ENCODE measurements at regions not wholly inside any gene's neighbourhood (a gene's known extent, or its start where the extent isn't known, plus 50 kb on each side); places are given as distances from the start of the nearest gene placed in this dataset.
A peak's percentile ranks its signal among the peaks of the same experiment; 100 is the strongest.

GRCh38 chr7:130897515-130898419 lies 163.8 kb upstream of the KLF14 start:
- DNase-seq = no peak

GRCh38 chr7:130899071-130899560 lies 165.1 kb upstream of the KLF14 start:
- no peak for DNase-seq

- DNase-seq = no peak
Observed at GRCh38 chr7:130899638-130900401, 165.8 kb upstream of the KLF14 start.

- DNase-seq = no peak
Observed at GRCh38 chr7:130900471-130901076, 166.6 kb upstream of the KLF14 start.

GRCh38 chr7:130901209-130901783 lies 167.3 kb upstream of the KLF14 start:
- DNase-seq = peak; percentile 80

GRCh38 chr7:130902755-130903357 lies 168.8 kb upstream of the KLF14 start:
- no peak for DNase-seq

GRCh38 chr7:130903358-130903974 lies 169.5 kb upstream of the KLF14 start:
- peak; percentile 84 for DNase-seq

- DNase-seq = peak; percentile 95
Observed at GRCh38 chr7:130904031-130904757, 170.2 kb upstream of the KLF14 start.

- no peak for DNase-seq
Observed at GRCh38 chr7:130904792-130905191, 170.8 kb upstream of the KLF14 start.

- DNase-seq = no peak
Observed at GRCh38 chr7:130906575-130906974, 172.6 kb upstream of the KLF14 start.

- DNase-seq = no peak
Observed at GRCh38 chr7:130907439-130907838, 173.4 kb upstream of the KLF14 start.

- DNase-seq = no peak
Observed at GRCh38 chr7:130908345-130909160, 174.5 kb upstream of the KLF14 start.

GRCh38 chr7:130909161-130909836 lies 175.3 kb upstream of the KLF14 start:
- DNase-seq = no peak

GRCh38 chr7:130909881-130910672 lies 176.1 kb upstream of the KLF14 start:
- peak; percentile 47 for DNase-seq

GRCh38 chr7:130910949-130911944 lies 177.2 kb upstream of the KLF14 start:
- DNase-seq = peak; percentile 81

- DNase-seq = peak; percentile 90
Observed at GRCh38 chr7:130912082-130912861, 178.3 kb upstream of the KLF14 start.
